ENCODE measurements at regions not wholly inside any gene's neighbourhood (a gene's known extent, or its start where the extent isn't known, plus 50 kb on each side); places are given as distances from the start of the nearest gene placed in this dataset.

GRCh38 chr4:181676546-181676945 is 566.7 kb upstream of the TENM3 start:
- TF ChIP-seq, protein P1, sequence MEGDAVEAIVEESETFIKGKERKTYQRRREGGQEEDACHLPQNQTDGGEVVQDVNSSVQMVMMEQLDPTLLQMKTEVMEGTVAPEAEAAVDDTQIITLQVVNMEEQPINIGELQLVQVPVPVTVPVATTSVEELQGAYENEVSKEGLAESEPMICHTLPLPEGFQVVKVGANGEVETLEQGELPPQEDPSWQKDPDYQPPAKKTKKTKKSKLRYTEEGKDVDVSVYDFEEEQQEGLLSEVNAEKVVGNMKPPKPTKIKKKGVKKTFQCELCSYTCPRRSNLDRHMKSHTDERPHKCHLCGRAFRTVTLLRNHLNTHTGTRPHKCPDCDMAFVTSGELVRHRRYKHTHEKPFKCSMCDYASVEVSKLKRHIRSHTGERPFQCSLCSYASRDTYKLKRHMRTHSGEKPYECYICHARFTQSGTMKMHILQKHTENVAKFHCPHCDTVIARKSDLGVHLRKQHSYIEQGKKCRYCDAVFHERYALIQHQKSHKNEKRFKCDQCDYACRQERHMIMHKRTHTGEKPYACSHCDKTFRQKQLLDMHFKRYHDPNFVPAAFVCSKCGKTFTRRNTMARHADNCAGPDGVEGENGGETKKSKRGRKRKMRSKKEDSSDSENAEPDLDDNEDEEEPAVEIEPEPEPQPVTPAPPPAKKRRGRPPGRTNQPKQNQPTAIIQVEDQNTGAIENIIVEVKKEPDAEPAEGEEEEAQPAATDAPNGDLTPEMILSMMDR (IDR thresholded peaks at IDR 0.05; ENCODE audit: insufficient read depth, low read depth, low read length): no peak
- TF ChIP-seq EZH2 (IDR thresholded peaks at IDR 0.05; ENCODE audit: insufficient read depth, low read length): no peak
